ENCODE measurements at regions not wholly inside any gene's neighbourhood (a gene's known extent, or its start where the extent isn't known, plus 50 kb on each side); places are given as distances from the start of the nearest gene placed in this dataset.

DNA sequence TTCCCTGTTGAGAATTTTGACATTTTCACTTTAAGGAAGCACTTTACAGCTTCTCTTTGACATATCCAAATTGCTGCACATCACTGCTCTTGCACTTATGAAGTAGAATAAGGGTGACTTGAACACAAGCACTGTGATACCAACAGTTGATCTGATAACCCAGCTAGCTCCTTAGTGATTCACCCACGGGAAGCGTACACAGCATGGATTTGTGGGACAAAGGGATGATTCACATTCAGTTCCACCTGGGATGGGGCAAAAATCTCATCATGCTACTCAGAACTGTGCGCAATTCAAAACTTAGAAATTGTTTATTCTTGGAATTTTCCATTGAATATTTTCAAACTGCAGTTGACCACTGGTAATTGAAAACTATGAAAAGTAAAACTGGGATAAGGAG, 1565.5 kb upstream of the CDH9 start:
- Histone ChIP-seq H4K20me1 (ENCODE audit: control insufficient read depth, insufficient read depth, insufficient read length) (no peaks in the 10 kb centered on the region), H4K91ac (ENCODE audit: insufficient read length, low read depth, low read length) (no peak overlapping the region), H3K79me1 (ENCODE audit: insufficient read depth, low read depth, low read length, poor library complexity, severe bottlenecking) (no peaks in the 10 kb centered on the region), H2BK15ac (ENCODE audit: low read depth, low read length) (no peak overlapping the region), H2BK12ac (ENCODE audit: insufficient read length, low read depth, low read length) (no peak overlapping the region), H4K5ac (ENCODE audit: insufficient read length, low read depth, low read length) (no peak overlapping the region), H2AFZ (ENCODE audit: low read length) (no peak overlapping the region), H3K4me1 (ENCODE audit: insufficient read depth, low read length) (no peaks in the 10 kb centered on the region), H3K23ac (ENCODE audit: insufficient read length, low read depth, low read length) (no peak overlapping the region), H2BK120ac (ENCODE audit: low read depth, low read length, poor library complexity, severe bottlenecking) (no peak overlapping the region), H3K27ac (ENCODE audit: insufficient read length, low read depth, low read length) (no peak overlapping the region), H2BK20ac (ENCODE audit: low read depth, low read length, poor library complexity, severe bottlenecking) (no peak overlapping the region), H3K56ac (ENCODE audit: insufficient read length, low read depth, low read length) (no peak overlapping the region), H3K9me3 (ENCODE audit: control insufficient read depth, low read depth, low read length) (no peaks in the 10 kb centered on the region), H3K4me2 (ENCODE audit: insufficient read depth, insufficient read length, low read length) (no peak overlapping the region), H3T11ph (ENCODE audit: low read length) (no peak overlapping the region), H3K27me3 (ENCODE audit: insufficient read depth, low read length) (no peaks in the 10 kb centered on the region), H3K4ac (ENCODE audit: low read depth, low read length) (no peak overlapping the region), H3K18ac (ENCODE audit: insufficient read length, low read depth, low read length) (no peak overlapping the region), H2BK5ac (ENCODE audit: insufficient read length, low read length) (no peak overlapping the region), H3K9ac (ENCODE audit: extremely low read depth, insufficient read length, low read length) (no peak overlapping the region), H4K8ac (replicated peaks; ENCODE audit: insufficient read length, low read depth, low read length) (no peak overlapping the region), H3K79me2 (ENCODE audit: insufficient read depth, low read length) (no peaks in the 10 kb centered on the region), H3K14ac (ENCODE audit: insufficient read depth, low read length) (no peak overlapping the region), H2AK5ac (ENCODE audit: insufficient read length, low read length) (no peak overlapping the region), H3K23me2 (ENCODE audit: insufficient read length, low read depth, low read length, poor library complexity, severe bottlenecking) (no peaks in the 10 kb centered on the region)
- H3K4me1 Mint-ChIP-seq: no peaks in the 10 kb centered on the region
- peaks cover 0 to 8% (median 1%) of the 10 kb centered on the region in 3 experiments; a peak in 4 of 7 replicates for H3K36me3 Mint-ChIP-seq (ENCODE audit: insufficient read depth in 1 of 3, low read depth in 3 of 3)
- no peak overlapping the region for H3K4me3 Mint-ChIP-seq
- TF ChIP-seq, protein P1, sequence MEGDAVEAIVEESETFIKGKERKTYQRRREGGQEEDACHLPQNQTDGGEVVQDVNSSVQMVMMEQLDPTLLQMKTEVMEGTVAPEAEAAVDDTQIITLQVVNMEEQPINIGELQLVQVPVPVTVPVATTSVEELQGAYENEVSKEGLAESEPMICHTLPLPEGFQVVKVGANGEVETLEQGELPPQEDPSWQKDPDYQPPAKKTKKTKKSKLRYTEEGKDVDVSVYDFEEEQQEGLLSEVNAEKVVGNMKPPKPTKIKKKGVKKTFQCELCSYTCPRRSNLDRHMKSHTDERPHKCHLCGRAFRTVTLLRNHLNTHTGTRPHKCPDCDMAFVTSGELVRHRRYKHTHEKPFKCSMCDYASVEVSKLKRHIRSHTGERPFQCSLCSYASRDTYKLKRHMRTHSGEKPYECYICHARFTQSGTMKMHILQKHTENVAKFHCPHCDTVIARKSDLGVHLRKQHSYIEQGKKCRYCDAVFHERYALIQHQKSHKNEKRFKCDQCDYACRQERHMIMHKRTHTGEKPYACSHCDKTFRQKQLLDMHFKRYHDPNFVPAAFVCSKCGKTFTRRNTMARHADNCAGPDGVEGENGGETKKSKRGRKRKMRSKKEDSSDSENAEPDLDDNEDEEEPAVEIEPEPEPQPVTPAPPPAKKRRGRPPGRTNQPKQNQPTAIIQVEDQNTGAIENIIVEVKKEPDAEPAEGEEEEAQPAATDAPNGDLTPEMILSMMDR (conservative IDR thresholded peaks at IDR 0.05): no peak
- H3K9me3 Mint-ChIP-seq: peaks cover 4 to 12% of the 10 kb centered on the region in 2 experiments; a peak in 2 of 5 replicates
- no peaks in the 10 kb centered on the region for H3K27me3 Mint-ChIP-seq (ENCODE audit: low read depth)
- no CpG with 5 or more reads among the region's 3 CpGs for WGBS (ENCODE audit: extremely low coverage, insufficient read length, low lambda C conversion rate)
- no peak for DNase-seq
- no peak overlapping the region for H3K27ac Mint-ChIP-seq

Data from H9 (cell line).